ENCODE measurements at regions not wholly inside any gene's neighbourhood (a gene's known extent, or its start where the extent isn't known, plus 50 kb on each side); places are given as distances from the start of the nearest gene placed in this dataset.

GRCh38 chr13:33379608-33380007 is 94.1 kb upstream of the STARD13 start:
- Histone ChIP-seq H3K9me3 (ENCODE audit: low read length) (no peaks in the 10 kb centered on the region), H3K36me3 (ENCODE audit: insufficient read depth, low read length) (no peaks in the 10 kb centered on the region), H3K4me1 (ENCODE audit: insufficient read depth, low read length) (no peaks in the 10 kb centered on the region), H3K4me3 (ENCODE audit: low read length) (no peak overlapping the region), H2AFZ (ENCODE audit: low read depth, low read length) (no peak overlapping the region), H3K27me3 (ENCODE audit: insufficient read depth, low read length) (no peaks in the 10 kb centered on the region)

DNA sequence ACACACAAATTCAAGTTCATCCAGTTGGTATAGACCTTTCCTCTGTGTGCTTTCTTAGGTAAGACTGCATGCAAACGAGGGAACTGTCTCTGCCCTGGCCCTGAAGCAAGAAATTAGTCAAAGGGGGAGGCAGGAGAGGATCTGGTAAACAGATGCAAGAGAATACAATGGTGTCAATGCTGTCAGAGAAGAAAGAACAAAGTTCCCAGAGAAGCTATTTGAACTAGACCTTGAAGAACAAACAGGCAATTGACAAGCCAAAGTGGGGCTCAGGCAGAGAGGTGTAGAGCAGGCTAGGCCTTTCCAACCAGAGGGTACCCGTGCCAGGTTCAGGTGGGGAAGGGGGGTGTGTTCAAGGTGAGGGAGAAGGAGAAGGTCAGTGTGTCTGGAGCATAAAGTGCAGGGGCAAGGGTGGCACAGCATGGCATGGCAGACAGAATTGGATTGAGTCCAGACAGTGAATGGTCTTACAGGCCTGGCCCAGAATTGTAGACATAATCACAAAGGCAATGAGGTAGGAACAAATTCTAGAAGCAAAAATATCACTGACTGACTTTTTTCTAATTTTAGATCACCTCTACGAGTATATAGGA is 95.0 kb upstream of the STARD13 start:
- Histone ChIP-seq H3K27me3 (ENCODE audit: insufficient read depth, low read length) (no peaks in the 10 kb centered on the region), H3K4me1 (ENCODE audit: insufficient read depth, low read length) (no peaks in the 10 kb centered on the region), H3K4me3 (ENCODE audit: low read length) (no peak overlapping the region), H3K36me3 (ENCODE audit: insufficient read depth, low read length) (no peaks in the 10 kb centered on the region), H3K9me3 (ENCODE audit: low read length) (no peaks in the 10 kb centered on the region), H2AFZ (ENCODE audit: low read depth, low read length) (no peak overlapping the region)

GRCh38 chr13:33381180-33381579 is 95.6 kb upstream of the STARD13 start:
- H3K36me3 ChIP-seq (ENCODE audit: insufficient read depth, low read length): no peaks in the 10 kb centered on the region

DNA sequence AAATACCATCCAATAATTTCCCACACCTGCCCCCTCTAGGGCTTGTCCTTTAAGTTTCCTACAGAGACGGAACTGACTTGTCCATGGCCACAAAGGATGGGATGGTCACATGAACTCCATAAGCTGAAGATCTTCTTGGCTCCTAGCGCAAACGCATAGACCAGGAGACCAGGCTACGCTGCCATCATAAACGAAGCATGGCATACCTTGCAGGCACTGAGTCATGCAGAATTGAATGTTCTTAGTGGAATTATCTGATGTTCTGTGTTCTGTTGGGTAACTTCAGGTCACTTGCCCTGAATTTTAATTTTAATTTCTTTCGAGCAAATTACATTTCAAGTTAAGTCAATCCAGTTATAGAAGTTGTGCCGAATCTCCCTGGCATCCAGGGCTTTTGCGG is 96.4 kb upstream of the STARD13 start:
- Histone ChIP-seq H2AFZ (ENCODE audit: low read depth, low read length) (no peak overlapping the region), H3K36me3 (ENCODE audit: insufficient read depth, low read length) (no peaks in the 10 kb centered on the region), H3K9me3 (ENCODE audit: low read length) (no peaks in the 10 kb centered on the region), H3K27me3 (ENCODE audit: insufficient read depth, low read length) (no peaks in the 10 kb centered on the region), H3K4me3 (ENCODE audit: low read length) (no peak overlapping the region), H3K4me1 (ENCODE audit: insufficient read depth, low read length) (no peaks in the 10 kb centered on the region)

More at GRCh38 chr13:33381180-33381579, 95.6 kb upstream of the STARD13 start:
- Histone ChIP-seq H2AFZ (ENCODE audit: low read depth, low read length) (no peak overlapping the region), H3K27me3 (ENCODE audit: insufficient read depth, low read length) (no peaks in the 10 kb centered on the region), H3K4me3 (ENCODE audit: low read length) (no peak overlapping the region), H3K9me3 (ENCODE audit: low read length) (no peaks in the 10 kb centered on the region), H3K4me1 (ENCODE audit: insufficient read depth, low read length) (no peaks in the 10 kb centered on the region)

GRCh38 chr13:33383724-33384577 is 98.4 kb upstream of the STARD13 start:
- no peaks in the 10 kb centered on the region for H3K36me3 ChIP-seq (ENCODE audit: insufficient read depth, low read length)
- no peak overlapping the region for H3K4me3 ChIP-seq (ENCODE audit: low read length)
- no peak overlapping the region for H2AFZ ChIP-seq (ENCODE audit: low read depth, low read length)
- H3K4me1 ChIP-seq (ENCODE audit: insufficient read depth, low read length): no peaks in the 10 kb centered on the region
- H3K9me3 ChIP-seq (ENCODE audit: low read length): no peaks in the 10 kb centered on the region
- H3K27me3 ChIP-seq (ENCODE audit: insufficient read depth, low read length): no peaks in the 10 kb centered on the region

DNA sequence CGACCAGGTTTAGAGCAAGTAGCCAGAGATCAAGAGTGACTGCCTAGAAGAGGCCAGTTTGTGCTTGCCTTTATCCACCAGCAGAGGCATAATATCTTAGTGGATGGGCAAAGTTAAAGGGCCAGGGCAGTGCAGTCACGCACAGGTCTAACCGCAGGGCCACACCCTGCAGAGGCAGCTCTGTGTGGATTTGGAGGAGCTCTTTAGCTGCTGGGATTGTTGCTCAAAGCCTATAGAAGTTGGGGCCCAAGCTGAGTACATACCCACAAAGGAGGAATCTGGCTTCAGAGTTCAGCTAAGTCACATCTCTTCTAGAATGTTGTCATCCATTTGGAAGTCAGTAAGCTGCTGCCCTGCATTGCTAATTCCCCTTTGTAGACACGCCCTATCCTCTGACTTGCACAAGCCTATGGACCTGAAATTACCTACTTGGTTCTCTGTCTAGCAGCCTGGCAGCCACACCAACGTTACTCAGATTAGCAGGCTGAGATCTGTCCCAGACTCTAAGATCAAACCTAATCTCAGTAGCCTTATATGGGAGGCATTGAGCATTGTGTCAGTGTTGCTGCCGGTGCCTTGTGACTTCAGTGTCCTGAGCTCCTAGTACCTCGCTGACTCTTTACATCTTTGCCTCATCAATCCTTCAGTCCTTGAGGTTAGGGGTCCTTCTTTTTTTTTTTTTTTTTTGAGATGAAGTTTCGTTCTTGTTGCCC is 102.9 kb upstream of the STARD13 start:
- H3K36me3 ChIP-seq (ENCODE audit: insufficient read depth, low read length): no peaks in the 10 kb centered on the region
- no peaks in the 10 kb centered on the region for H3K27me3 ChIP-seq (ENCODE audit: insufficient read depth, low read length)
- no peaks in the 10 kb centered on the region for H3K4me1 ChIP-seq (ENCODE audit: insufficient read depth, low read length)
- H3K4me3 ChIP-seq (ENCODE audit: low read length): no peak overlapping the region
- no peaks in the 10 kb centered on the region for H3K9me3 ChIP-seq (ENCODE audit: low read length)
- no peak overlapping the region for H2AFZ ChIP-seq (ENCODE audit: low read depth, low read length)

DNA sequence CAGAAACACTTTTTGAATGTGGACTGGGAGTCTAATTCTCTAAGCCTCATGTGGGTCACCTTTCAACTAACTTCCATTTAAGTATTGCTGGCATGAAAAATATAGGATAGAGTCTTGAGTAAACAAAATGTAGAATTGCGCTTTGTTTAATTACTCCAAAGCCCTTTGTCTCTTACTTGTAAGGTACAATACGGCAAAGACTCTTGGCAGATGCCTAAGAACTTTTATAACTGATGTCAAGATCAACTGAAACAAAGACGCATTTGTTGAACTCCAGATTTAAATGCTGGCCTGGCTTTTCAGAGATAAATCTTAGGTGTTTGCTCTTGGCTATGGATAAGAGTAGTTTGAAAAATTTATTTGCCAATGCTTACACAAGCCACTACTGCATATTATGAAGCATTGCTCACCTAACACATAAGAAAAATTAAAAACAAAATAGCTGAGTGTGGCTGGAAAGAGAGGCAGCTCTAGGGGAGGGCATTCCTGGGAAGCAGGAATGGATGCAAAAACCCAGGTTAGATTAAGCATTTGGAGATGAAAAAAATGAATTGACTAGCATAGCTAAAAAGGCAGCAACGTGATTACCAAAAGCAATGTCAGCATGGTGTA is 107.3 kb upstream of the STARD13 start:
- no peak overlapping the region for H2AFZ ChIP-seq (ENCODE audit: low read depth, low read length)
- no peaks in the 10 kb centered on the region for H3K36me3 ChIP-seq (ENCODE audit: insufficient read depth, low read length)
- no peaks in the 10 kb centered on the region for H3K4me1 ChIP-seq (ENCODE audit: insufficient read depth, low read length)
- no peak overlapping the region for H3K4me3 ChIP-seq (ENCODE audit: low read length)
- no peaks in the 10 kb centered on the region for H3K27me3 ChIP-seq (ENCODE audit: insufficient read depth, low read length)
- H3K9me3 ChIP-seq (ENCODE audit: low read length): no peaks in the 10 kb centered on the region

GRCh38 chr13:33394294-33394932 is 108.9 kb upstream of the STARD13 start:
- no peaks in the 10 kb centered on the region for H3K9me3 ChIP-seq (ENCODE audit: low read length)
- H3K4me1 ChIP-seq (ENCODE audit: insufficient read depth, low read length): no peaks in the 10 kb centered on the region
- H3K27me3 ChIP-seq (ENCODE audit: insufficient read depth, low read length): no peaks in the 10 kb centered on the region
- no peak overlapping the region for H3K4me3 ChIP-seq (ENCODE audit: low read length)
- no peak overlapping the region for H2AFZ ChIP-seq (ENCODE audit: low read depth, low read length)
- H3K36me3 ChIP-seq (ENCODE audit: insufficient read depth, low read length): no peaks in the 10 kb centered on the region

GRCh38 chr13:33401238-33401637 is 115.7 kb upstream of the STARD13 start:
- H3K36me3 ChIP-seq (ENCODE audit: insufficient read depth, low read length): no peaks in the 10 kb centered on the region
- H2AFZ ChIP-seq (ENCODE audit: low read depth, low read length): no peak overlapping the region
- H3K4me3 ChIP-seq (ENCODE audit: low read length): no peak overlapping the region
- H3K9me3 ChIP-seq (ENCODE audit: low read length): no peaks in the 10 kb centered on the region
- no peaks in the 10 kb centered on the region for H3K4me1 ChIP-seq (ENCODE audit: insufficient read depth, low read length)
- no peaks in the 10 kb centered on the region for H3K27me3 ChIP-seq (ENCODE audit: insufficient read depth, low read length)

DNA sequence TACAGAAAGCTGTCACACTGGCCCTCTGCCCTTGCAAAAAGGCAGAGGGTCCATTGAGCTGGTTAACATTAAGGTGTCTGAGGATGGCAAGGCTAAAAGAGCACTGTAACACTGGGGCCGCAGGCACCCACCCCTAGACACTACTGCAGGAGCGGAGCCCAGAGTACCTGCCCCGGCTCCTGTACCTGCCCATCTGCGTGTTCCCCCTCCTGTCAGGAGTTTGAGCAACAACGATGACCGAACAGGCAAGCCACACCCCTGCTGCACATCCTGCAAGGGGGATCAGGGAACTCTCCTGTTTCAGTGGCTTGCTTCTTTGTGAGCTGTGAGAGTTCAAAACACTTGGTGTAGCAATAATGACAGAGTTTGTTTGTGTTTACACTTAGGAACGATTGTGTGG is 117.4 kb upstream of the STARD13 start:
- Histone ChIP-seq H3K4me3 (ENCODE audit: low read length) (no peak overlapping the region), H2AFZ (ENCODE audit: low read depth, low read length) (no peak overlapping the region), H3K36me3 (ENCODE audit: insufficient read depth, low read length) (no peaks in the 10 kb centered on the region)

DNA sequence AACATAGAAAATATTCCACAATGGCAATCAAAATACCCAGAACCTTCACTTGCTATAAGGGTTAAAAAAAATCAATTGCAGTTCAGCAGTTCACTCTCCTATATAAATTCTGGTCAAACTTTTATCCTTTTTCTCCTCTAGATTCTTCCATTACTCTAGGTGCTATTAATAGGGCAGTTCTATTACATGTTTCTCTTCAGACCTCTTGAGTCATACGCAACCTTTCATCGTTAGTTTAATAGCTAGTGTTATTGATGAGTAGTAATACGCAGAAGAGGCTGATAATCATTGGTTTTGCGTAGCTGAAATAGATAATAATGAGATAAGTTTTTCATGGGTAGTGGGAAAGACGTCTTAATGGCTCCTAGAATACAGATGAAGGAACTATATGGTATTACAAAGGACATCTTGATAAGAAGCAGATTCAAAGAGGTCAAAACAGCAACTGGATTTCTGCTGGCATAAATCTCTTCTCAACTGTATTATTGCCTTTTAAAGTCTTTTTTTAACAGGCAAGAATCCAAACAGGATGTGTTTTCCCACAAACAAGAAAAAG is 118.3 kb upstream of the STARD13 start:
- Histone ChIP-seq H2AFZ (ENCODE audit: low read depth, low read length) (no peak overlapping the region), H3K27me3 (ENCODE audit: insufficient read depth, low read length) (no peaks in the 10 kb centered on the region), H3K36me3 (ENCODE audit: insufficient read depth, low read length) (no peaks in the 10 kb centered on the region), H3K4me1 (ENCODE audit: insufficient read depth, low read length) (no peaks in the 10 kb centered on the region), H3K4me3 (ENCODE audit: low read length) (no peak overlapping the region), H3K9me3 (ENCODE audit: low read length) (no peaks in the 10 kb centered on the region)

More for the DNA sequence above, 117.4 kb upstream of the STARD13 start:
- no peaks in the 10 kb centered on the region for H3K27me3 ChIP-seq (ENCODE audit: insufficient read depth, low read length)
- H3K9me3 ChIP-seq (ENCODE audit: low read length): no peaks in the 10 kb centered on the region
- H3K4me1 ChIP-seq (ENCODE audit: insufficient read depth, low read length): no peaks in the 10 kb centered on the region

GRCh38 chr13:33405371-33405770 is 119.8 kb upstream of the STARD13 start:
- no peaks in the 10 kb centered on the region for H3K4me1 ChIP-seq (ENCODE audit: insufficient read depth, low read length)
- H3K4me3 ChIP-seq (ENCODE audit: low read length): no peak overlapping the region
- H3K27me3 ChIP-seq (ENCODE audit: insufficient read depth, low read length): no peaks in the 10 kb centered on the region
- no peaks in the 10 kb centered on the region for H3K9me3 ChIP-seq (ENCODE audit: low read length)
- H2AFZ ChIP-seq (ENCODE audit: low read depth, low read length): no peak overlapping the region
- H3K36me3 ChIP-seq (ENCODE audit: insufficient read depth, low read length): no peaks in the 10 kb centered on the region

All from neuron (in vitro differentiated cells).